ENCODE measurements at regions not wholly inside any gene's neighbourhood (a gene's known extent, or its start where the extent isn't known, plus 50 kb on each side); places are given as distances from the start of the nearest gene placed in this dataset.
"Not testable (repeated sequence)": the region's sequence is repeated elsewhere in the genome, so short reads cannot be mapped to it uniquely, and the experiment has no call there.

GRCh38 chr9:124134526-124134925 is 123.0 kb downstream of the LHX2 start:
- TF ChIP-seq CTCF (IDR thresholded peaks at IDR 0.05; ENCODE audit: insufficient read depth, low read depth, low read length) = no peak
- H3K4me3 ChIP-seq (ENCODE audit: low read depth, low read length) = no peak overlapping the region
- no peak for DNase-seq (ENCODE audit: low read depth)

DNA sequence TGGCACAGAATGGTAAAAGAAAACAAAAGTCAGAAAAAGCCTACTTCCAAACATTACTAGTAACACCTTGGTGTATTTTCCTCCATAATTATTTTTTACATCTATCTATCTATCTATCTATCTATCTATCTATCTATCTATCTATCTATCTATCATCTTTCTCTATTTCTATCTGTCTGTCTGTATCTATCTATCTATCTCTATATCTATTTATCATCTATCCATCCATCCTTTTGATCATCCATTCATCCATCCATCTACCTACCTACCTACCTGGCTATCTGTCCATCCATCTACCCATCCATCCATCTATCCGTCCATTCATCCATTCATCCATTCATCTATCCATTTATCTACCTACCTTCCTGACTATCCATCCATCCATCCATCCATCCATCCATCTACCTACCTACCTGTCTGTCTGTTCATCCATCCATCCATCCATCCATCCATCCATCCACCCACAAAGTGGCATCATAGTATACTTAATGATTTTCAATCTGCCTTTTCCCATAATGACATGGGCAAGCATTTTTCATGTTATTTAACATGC is 121.9 kb upstream of the NEK6 start:
- DNase-seq (ENCODE audit: low read depth) = no peak
- TF ChIP-seq CTCF (IDR thresholded peaks at IDR 0.05; ENCODE audit: insufficient read depth, low read depth, low read length) = no peak
- no peak overlapping the region for H3K4me3 ChIP-seq (ENCODE audit: low read depth, low read length)

DNA sequence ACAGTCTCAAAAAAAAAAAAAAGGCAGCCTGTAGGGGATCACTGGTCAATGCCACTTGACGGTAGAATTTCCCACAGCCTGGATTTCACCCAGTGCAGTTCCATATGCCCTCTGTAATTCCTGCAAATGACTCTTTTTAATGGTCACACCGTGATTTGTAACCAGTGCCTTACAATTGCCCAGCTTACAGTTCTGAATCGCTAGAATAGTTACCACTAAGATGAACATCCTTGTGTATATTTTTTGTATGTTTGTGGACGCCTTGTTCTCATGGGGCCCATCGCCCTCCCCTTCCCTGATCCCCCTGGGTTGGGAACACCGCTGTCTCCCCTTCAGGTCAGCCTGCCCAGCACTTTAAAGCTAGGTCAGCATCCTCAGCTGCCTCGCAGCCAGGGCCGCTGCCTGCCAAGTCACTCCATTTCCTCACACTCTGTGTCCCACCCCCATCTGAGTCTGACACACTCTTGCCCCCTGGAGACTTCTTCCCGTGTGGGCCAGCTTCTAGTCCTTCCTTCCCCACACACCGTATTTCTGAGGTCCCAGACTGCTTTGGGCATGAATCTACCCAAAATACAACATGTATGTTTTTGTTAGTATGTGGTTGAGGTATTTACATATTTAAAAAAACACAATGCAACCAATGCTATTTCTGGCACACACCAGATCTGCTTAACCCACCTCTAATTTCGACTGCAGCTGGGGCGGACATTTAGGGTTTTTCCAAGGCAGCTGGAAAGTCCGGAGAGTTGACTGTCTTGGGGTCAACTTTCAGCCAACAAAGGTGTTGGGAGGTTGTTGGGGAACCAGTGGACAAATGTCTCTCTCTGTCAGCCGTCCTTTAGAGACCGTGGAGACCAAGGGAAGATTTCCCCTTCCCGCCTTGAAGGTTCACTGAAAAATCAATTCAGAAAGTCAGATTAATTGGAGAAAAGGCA is 120.5 kb upstream of the NEK6 start:
- TF ChIP-seq CTCF (IDR thresholded peaks at IDR 0.05; ENCODE audit: insufficient read depth, low read depth, low read length) = no peak

DNA sequence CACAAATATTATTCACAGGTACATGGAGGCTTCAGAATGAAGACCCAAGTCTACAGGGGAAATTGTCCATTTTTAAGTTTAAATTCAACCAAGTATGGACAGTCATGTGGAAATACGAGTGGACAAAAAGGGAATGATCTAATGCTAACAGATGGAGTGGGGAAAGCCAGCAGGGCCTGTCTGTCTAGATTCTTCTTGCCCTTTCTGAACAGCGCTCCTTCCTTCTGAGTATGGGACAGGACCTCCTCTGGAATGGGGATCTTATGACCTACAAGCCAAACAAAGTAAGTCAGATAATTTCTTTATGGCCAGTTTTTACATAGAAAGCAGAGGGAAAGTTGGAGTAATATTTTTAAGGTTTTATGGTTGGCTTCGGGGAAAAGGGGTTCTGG is 119.8 kb upstream of the NEK6 start:
- no peak for TF ChIP-seq CTCF (IDR thresholded peaks at IDR 0.05; ENCODE audit: insufficient read depth, low read depth, low read length)
- H3K4me3 ChIP-seq (ENCODE audit: low read depth, low read length) = no peak overlapping the region
- no peak for DNase-seq (ENCODE audit: low read depth)

More for the DNA sequence above, 120.5 kb upstream of the NEK6 start:
- no peak for DNase-seq (ENCODE audit: low read depth)
- no peak overlapping the region for H3K4me3 ChIP-seq (ENCODE audit: low read depth, low read length)

DNA sequence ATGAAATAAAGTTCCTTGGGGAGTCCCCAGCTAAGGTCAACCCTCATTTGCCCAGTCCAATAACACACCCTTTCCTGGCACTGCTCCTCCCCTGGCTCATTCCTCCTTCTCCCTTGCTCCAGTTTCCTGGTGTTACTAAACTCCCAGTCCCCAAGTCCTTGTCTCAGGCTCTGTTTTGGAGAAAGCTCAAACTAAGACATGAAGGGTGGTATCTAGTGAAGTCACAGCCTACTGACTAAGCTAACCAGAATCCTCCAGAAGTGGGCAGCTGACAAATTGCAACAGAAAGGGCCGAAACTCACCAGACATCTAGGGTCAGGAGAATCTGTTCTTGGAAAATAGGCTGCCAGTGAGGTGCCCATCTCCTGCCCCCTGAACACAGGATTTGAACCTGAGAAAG is 118.7 kb upstream of the NEK6 start:
- no peak overlapping the region for H3K4me3 ChIP-seq (ENCODE audit: low read depth, low read length)
- TF ChIP-seq CTCF (IDR thresholded peaks at IDR 0.05; ENCODE audit: insufficient read depth, low read depth, low read length) = no peak
- peak; percentile 59 for DNase-seq (ENCODE audit: low read depth)

DNA sequence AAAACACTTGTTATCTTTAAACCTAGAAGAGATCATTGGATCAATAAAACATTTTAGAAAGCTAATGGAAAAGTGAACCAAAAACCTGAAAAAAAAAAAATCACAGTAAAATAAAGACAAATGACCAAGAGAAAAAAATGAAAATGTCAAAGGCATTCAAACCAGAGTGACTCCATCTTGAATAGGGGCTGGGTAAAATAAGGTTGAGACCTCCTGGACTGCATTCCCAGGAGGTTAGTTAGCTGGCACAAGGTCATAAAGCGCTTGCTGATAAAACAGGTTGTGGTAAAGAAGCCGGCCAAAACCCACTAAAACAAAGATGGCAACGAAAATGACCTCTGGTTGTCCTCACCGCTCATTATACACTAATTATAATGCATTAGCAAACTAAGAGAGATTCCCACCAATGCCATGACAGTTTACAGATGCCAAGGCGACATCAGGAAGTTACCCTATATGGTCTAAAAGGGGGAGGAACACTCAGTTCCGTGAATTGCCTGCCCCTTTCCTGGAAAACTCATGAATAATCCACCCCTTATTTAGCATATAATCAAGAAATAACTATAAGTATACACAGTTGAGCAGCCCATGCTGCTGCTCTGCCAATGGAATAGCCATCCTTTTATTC is 116.7 kb upstream of the NEK6 start:
- no peak for TF ChIP-seq CTCF (IDR thresholded peaks at IDR 0.05; ENCODE audit: insufficient read depth, low read depth, low read length)
- no peak for DNase-seq (ENCODE audit: low read depth)
- no peak overlapping the region for H3K4me3 ChIP-seq (ENCODE audit: low read depth, low read length)

DNA sequence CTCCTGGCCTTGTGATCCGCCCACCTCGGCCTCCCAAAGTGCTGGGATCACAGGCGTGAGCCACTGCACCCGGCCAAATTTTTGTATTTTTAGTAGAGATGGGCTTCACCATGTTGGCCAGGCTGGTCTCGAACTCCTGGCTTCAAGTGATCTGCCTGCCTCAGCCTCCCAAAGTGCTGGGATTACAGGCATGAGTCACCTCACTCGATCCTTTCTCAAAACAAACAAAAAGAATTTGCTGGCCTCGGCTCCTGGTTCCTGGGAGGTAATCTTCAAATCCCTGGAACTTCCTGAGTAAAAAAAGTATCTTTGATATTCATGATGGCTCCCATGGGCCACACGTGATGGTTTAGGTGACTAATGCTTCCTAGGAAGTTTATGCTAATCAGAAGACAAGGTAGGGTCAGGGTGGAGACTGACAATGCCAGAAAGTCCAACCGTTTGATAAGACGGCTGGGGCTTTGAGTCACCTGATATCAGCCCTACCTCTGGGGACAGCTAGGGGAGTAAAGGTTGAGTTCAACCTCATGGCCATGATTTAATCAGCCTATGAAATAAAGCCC is 113.1 kb upstream of the NEK6 start:
- DNase-seq (ENCODE audit: low read depth) = peak; percentile 50
- H3K4me3 ChIP-seq (ENCODE audit: low read depth, low read length) = not testable (repeated sequence)
